ENCODE measurements at regions not wholly inside any gene's neighbourhood (a gene's known extent, or its start where the extent isn't known, plus 50 kb on each side); places are given as distances from the start of the nearest gene placed in this dataset.

DNA sequence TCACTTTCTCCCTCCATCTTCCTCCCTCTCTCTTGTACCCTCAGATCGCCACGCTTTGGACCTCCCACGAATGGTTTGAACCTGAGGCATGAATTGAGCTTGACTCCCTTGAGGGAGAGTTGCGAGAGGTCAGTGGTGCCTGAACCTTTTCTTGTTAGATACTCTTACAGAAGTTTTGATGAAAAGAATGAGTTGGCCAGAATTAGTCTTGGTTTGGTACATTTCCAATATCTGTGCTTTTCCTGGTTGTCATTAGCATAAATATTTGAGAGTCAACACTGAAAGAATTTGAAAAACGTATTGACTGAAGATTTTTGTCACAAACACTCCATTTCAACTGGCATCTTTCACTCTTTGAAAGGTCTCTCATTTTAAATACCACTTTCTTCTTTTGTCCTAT lies 510.6 kb upstream of the DIPK2B start (continued):
- TF ChIP-seq, protein P1, sequence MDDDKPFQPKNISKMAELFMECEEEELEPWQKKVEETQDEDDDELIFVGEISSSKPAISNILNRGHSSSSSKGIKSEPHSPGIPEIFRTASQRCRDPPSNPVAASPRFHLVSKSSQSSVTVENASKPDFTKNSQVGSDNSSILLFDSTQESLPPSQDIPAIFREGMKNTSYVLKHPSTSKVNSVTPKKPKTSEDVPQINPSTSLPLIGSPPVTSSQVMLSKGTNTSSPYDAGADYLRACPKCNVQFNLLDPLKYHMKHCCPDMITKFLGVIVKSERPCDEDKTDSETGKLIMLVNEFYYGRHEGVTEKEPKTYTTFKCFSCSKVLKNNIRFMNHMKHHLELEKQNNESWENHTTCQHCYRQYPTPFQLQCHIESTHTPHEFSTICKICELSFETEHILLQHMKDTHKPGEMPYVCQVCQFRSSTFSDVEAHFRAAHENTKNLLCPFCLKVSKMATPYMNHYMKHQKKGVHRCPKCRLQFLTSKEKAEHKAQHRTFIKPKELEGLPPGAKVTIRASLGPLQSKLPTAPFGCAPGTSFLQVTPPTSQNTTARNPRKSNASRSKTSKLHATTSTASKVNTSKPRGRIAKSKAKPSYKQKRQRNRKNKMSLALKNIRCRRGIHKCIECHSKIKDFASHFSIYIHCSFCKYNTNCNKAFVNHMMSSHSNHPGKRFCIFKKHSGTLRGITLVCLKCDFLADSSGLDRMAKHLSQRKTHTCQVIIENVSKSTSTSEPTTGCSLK (tag by site-specific recombination; IDR thresholded peaks at IDR 0.05) = no peak
- TF ChIP-seq ZNF660 (tag by site-specific recombination; IDR thresholded peaks at IDR 0.05) = no peak
- no peak for TF ChIP-seq WT1 (tag by site-specific recombination; IDR thresholded peaks at IDR 0.05)
- TF ChIP-seq ZNF19 (tag by site-specific recombination; IDR thresholded peaks at IDR 0.05; ENCODE audit: low read depth) = no peak
- TF ChIP-seq, protein P2, sequence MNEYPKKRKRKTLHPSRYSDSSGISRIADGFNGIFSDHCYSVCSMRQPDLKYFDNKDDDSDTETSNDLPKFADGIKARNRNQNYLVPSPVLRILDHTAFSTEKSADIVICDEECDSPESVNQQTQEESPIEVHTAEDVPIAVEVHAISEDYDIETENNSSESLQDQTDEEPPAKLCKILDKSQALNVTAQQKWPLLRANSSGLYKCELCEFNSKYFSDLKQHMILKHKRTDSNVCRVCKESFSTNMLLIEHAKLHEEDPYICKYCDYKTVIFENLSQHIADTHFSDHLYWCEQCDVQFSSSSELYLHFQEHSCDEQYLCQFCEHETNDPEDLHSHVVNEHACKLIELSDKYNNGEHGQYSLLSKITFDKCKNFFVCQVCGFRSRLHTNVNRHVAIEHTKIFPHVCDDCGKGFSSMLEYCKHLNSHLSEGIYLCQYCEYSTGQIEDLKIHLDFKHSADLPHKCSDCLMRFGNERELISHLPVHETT (tag by site-specific recombination; IDR thresholded peaks at IDR 0.05) = no peak
- TF ChIP-seq ZNF112 (tag by site-specific recombination; IDR thresholded peaks at IDR 0.05) = no peak
- no peak for TF ChIP-seq ZNF654 (tag by site-specific recombination; IDR thresholded peaks at IDR 0.05; ENCODE audit: low read depth)
- no peak for TF ChIP-seq ZNF416 (tag by site-specific recombination; IDR thresholded peaks at IDR 0.05)
- TF ChIP-seq ZNF138 (tag by site-specific recombination; IDR thresholded peaks at IDR 0.05; ENCODE audit: borderline replicate concordance) = no peak

DNA sequence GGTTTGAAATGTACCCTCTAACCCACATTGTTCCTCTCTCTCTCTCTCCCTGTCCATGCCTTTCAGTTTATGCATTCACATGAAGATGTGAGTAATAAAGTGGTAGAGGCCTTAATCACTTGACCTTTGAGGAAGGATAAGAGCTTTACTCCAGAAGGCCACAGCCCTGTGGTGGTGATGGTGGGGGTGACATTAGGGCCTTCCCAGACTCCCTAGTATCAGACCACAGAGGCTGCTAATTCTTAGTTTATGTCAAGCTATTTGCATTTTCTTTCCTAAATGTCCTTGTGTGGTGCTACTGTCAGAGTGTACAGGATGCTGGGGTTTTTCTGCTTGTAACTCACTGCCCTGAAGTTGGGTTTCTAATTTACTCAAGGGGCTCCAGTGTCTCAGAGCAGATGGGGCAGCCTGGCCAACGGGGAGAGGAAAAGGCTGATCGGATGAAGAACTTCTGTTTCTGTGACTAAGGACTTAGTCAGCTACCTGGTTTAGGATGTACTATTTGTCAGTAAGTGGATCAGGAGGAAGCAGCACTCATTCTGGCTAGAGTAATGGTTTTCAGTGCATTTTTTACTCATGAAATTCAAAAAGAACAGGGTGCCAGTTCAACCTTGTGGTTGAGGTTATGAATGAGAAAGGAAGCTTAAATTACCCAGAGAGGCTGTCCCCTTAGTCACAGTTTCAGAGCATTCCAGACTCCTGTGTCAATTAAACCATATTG lies 509.6 kb upstream of the DIPK2B start:
- Histone ChIP-seq H3K9me3 (ENCODE audit: control insufficient read depth, insufficient read depth, low read depth, low read length) (no peaks in the 10 kb centered on the region), H3K4me3 (ENCODE audit: low read depth, low read length) (no peak overlapping the region), H3K4me1 (ENCODE audit: control insufficient read depth, insufficient read depth, low read length) (no peaks in the 10 kb centered on the region; the same call in 1 of the 2 replicates), H3K36me3 (ENCODE audit: control insufficient read depth in 2 of 2, insufficient read depth in 1 of 2, low read length in 2 of 2) (no peaks in the 10 kb centered on the region), H3K27ac (ENCODE audit: extremely low read depth, low read depth, low read length) (no peak overlapping the region)
- ChIA-PET CTCF (no interaction called here), POLR2A (no interaction called here)
- TF ChIP-seq ZNF670 (tag by site-specific recombination; IDR thresholded peaks at IDR 0.05; ENCODE audit: low read depth) = no peak
- TF ChIP-seq ZNF544 (tag by site-specific recombination; IDR thresholded peaks at IDR 0.05) = no peak
- TF ChIP-seq ZNF112 (tag by site-specific recombination; IDR thresholded peaks at IDR 0.05) = no peak
- TF ChIP-seq ZBTB1 (tag by site-specific recombination; IDR thresholded peaks at IDR 0.05) = no peak
- no peak for TF ChIP-seq KLF7 (tag by site-specific recombination; IDR thresholded peaks at IDR 0.05; ENCODE audit: borderline replicate concordance)
- no peak for TF ChIP-seq ZNF530 (tag by site-specific recombination; IDR thresholded peaks at IDR 0.05; ENCODE audit: low read depth)
- no peak for TF ChIP-seq ZBTB21 (tag by site-specific recombination; IDR thresholded peaks at IDR 0.05)

DNA sequence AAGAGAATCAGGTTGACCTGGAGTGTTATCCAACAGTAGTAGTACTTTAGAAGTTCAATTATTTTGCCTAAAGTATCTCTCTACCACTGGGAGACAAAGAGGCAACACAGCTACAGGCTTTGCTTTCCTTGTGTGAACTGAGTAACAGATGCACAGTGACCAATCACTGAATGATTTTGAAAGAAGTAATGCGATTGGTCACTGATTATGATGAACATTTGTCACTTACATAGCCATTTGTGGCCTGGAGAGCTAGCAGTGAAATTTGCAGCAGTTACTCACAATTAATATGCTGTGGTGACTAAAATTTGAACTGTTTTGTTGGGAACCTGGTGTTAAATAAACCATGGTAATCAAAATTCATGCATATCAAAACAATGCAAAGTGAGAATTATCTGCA lies 508.7 kb upstream of the DIPK2B start:
- no peak overlapping the region for H3K4me3 ChIP-seq (ENCODE audit: low read depth, low read length)
- no peaks in the 10 kb centered on the region for H3K36me3 ChIP-seq (ENCODE audit: control insufficient read depth in 2 of 2, insufficient read depth in 1 of 2, low read length in 2 of 2)
- no peaks in the 10 kb centered on the region for H3K4me1 ChIP-seq (ENCODE audit: control insufficient read depth, insufficient read depth, low read length)
- no peaks in the 10 kb centered on the region for H3K9me3 ChIP-seq (ENCODE audit: control insufficient read depth, insufficient read depth, low read depth, low read length)
- CTCF ChIA-PET = interaction anchor here (0.7 kb wide), 1 partner anchor 496 kb away, joined by 3 read pairs; no protein-coding TSS in a partner anchor
- H3K27ac ChIP-seq (ENCODE audit: extremely low read depth, low read depth, low read length) = no peak overlapping the region
- TF ChIP-seq ZBTB48 (tag by site-specific recombination; IDR thresholded peaks at IDR 0.05) (no peak), IKZF3 (tag by site-specific recombination; IDR thresholded peaks at IDR 0.05) (no peak), ZNF426 (tag by site-specific recombination; IDR thresholded peaks at IDR 0.05) (no peak), SCRT1 (tag by site-specific recombination; IDR thresholded peaks at IDR 0.05; ENCODE audit: borderline replicate concordance) (no peak), ZNF514 (tag by site-specific recombination; IDR thresholded peaks at IDR 0.05) (no peak), ZNF121 (tag by site-specific recombination; IDR thresholded peaks at IDR 0.05) (no peak), ZNF174 (tag by site-specific recombination; IDR thresholded peaks at IDR 0.05) (no peak), GLIS1 (tag by site-specific recombination; IDR thresholded peaks at IDR 0.05) (no peak), ZNF140 (tag by site-specific recombination; IDR thresholded peaks at IDR 0.05) (no peak), ZNF169 (tag by site-specific recombination; IDR thresholded peaks at IDR 0.05) (no peak)
- TF ChIP-seq, protein P3, sequence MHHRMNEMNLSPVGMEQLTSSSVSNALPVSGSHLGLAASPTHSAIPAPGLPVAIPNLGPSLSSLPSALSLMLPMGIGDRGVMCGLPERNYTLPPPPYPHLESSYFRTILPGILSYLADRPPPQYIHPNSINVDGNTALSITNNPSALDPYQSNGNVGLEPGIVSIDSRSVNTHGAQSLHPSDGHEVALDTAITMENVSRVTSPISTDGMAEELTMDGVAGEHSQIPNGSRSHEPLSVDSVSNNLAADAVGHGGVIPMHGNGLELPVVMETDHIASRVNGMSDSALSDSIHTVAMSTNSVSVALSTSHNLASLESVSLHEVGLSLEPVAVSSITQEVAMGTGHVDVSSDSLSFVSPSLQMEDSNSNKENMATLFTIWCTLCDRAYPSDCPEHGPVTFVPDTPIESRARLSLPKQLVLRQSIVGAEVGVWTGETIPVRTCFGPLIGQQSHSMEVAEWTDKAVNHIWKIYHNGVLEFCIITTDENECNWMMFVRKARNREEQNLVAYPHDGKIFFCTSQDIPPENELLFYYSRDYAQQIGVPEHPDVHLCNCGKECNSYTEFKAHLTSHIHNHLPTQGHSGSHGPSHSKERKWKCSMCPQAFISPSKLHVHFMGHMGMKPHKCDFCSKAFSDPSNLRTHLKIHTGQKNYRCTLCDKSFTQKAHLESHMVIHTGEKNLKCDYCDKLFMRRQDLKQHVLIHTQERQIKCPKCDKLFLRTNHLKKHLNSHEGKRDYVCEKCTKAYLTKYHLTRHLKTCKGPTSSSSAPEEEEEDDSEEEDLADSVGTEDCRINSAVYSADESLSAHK (tag by site-specific recombination; IDR thresholded peaks at IDR 0.05) = no peak
- TF ChIP-seq, protein P4, sequence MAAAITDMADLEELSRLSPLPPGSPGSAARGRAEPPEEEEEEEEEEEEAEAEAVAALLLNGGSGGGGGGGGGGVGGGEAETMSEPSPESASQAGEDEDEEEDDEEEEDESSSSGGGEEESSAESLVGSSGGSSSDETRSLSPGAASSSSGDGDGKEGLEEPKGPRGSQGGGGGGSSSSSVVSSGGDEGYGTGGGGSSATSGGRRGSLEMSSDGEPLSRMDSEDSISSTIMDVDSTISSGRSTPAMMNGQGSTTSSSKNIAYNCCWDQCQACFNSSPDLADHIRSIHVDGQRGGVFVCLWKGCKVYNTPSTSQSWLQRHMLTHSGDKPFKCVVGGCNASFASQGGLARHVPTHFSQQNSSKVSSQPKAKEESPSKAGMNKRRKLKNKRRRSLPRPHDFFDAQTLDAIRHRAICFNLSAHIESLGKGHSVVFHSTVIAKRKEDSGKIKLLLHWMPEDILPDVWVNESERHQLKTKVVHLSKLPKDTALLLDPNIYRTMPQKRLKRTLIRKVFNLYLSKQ (tag by site-specific recombination; IDR thresholded peaks at IDR 0.05; ENCODE audit: borderline replicate concordance) = no peak
- POLR2A ChIA-PET = no interaction called here

Data from HEK293 (cell line).